CD4-positive, CD25-positive, alpha-beta regulatory T cell (primary cell): ENCODE measurements at regions not wholly inside any gene's neighbourhood (a gene's known extent, or its start where the extent isn't known, plus 50 kb on each side); places are given as distances from the start of the nearest gene placed in this dataset.

Source experiments
- ATAC-seq, 2 donors: fragments of 150-1000 bp; cut with Tn5 transposase; one replicate each; pipeline ENCODE4 v1.10.0; 2021; ENCODE audit warnings: low read depth in 2 of 2, moderate number of reproducible peaks in 2 of 2, moderate library complexity in 1 of 2
- DNase-seq, 3 donors: peaks; one replicate each; pipeline versions ENCODE4 v3.0.0 to v3.0.0-alpha.2; 2012 to 2022; ENCODE audit warnings: mixed read lengths in 1 of 3
- H3K27ac ChIP-seq: one replicate; pipeline ENCODE4 v1.7.0; 2013; ENCODE audit warnings: mild to moderate bottlenecking, low read length; ENCODE audit not compliant: insufficient read depth, poor library complexity, severe bottlenecking
- H3K27me3 ChIP-seq: one replicate; pipeline ENCODE4 v1.7.0; 2013; ENCODE audit warnings: low read length; ENCODE audit not compliant: control insufficient read depth, insufficient read depth
- H3K36me3 ChIP-seq: one replicate; pipeline ENCODE4 v1.7.0; 2013; ENCODE audit warnings: mild to moderate bottlenecking, low read length, moderate library complexity; ENCODE audit not compliant: control insufficient read depth, insufficient read depth
- H3K4me1 ChIP-seq: 2 replicates; pipeline ENCODE4 v1.7.0; 2013; ENCODE audit warnings: mild to moderate bottlenecking, low read length; ENCODE audit not compliant: insufficient read depth, control insufficient read depth, poor library complexity, severe bottlenecking
- H3K4me3 ChIP-seq: one replicate; pipeline ENCODE4 v1.7.0; 2013; ENCODE audit warnings: low read depth, mild to moderate bottlenecking, low read length, moderate library complexity
- H3K9me3 ChIP-seq, 2 experiments: 1 replicate in 1 of 2; 2 replicates in 1 of 2; pipeline ENCODE4 v1.7.0; 2013; ENCODE audit warnings: low read length in 2 of 2, mild to moderate bottlenecking in 1 of 2, moderate library complexity in 1 of 2; ENCODE audit not compliant: control insufficient read depth in 2 of 2
- H3K27ac Mint-ChIP-seq, 3 donors: one replicate each; pipeline ENCODE4 v1.8.0; 2020 to 2022; ENCODE audit warnings: mild to moderate bottlenecking in 3 of 3, mixed read lengths in 3 of 3, moderate library complexity in 2 of 3
- H3K27me3 Mint-ChIP-seq: one replicate; pipeline ENCODE4 v1.8.0; 2022; ENCODE audit warnings: mild to moderate bottlenecking, mixed read lengths
- H3K36me3 Mint-ChIP-seq: one replicate; pipeline ENCODE4 v1.8.0; 2020; ENCODE audit warnings: mixed read lengths
- H3K4me1 Mint-ChIP-seq, 4 donors: one replicate each; pipeline ENCODE4 v1.8.0; 2020 to 2022; ENCODE audit warnings: mixed read lengths in 4 of 4, mild to moderate bottlenecking in 1 of 4
- H3K4me3 Mint-ChIP-seq, 4 donors: one replicate each; pipeline ENCODE4 v1.8.0; 2020 to 2022; ENCODE audit warnings: mild to moderate bottlenecking in 4 of 4, mixed read lengths in 4 of 4, moderate library complexity in 3 of 4
- H3K9me3 Mint-ChIP-seq, 7 donors: one replicate each; pipeline ENCODE4 v1.8.0; 2020 to 2022; ENCODE audit warnings: mixed read lengths in 7 of 7, mild to moderate bottlenecking in 3 of 7, moderate library complexity in 2 of 7

DNA sequence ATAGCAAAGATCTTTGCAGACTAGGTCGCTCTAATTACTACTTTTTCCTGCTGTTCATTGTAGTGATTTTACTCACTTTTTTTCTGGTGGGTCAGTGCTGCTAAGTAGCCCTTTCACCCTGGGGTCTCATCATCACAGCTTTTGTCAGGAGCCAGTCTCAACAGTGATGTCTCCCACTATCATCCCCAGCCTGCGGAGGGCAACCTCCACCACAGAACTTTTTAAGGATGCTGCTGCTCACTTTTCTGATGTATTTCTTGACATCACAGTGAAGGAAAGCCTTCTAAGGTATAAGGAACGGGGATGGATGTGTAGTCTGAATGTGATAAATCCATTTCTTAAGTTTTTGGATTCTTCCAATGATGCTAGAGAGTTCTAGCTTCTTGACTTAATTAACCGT lies 242.5 kb upstream of the RIOK2 start:
- no peak overlapping the region for H3K27ac Mint-ChIP-seq
- DNase-seq, result peak in 2 of 3 donors; percentile 20 to 36

GRCh38 chr5:97427235-97427634 lies 244.2 kb upstream of the RIOK2 start:
- no peak for ATAC-seq
- H3K9me3 Mint-ChIP-seq, result peaks cover 0 to 1% (median 0%) of the 10 kb centered on the region in 7 donors

More for the DNA sequence above, 242.5 kb upstream of the RIOK2 start:
- H3K4me3 Mint-ChIP-seq, result no peak overlapping the region
- H3K4me1 Mint-ChIP-seq, result peaks cover 0 to 3% (median 0%) of the 10 kb centered on the region in 4 donors
- ATAC-seq, result peak; percentile 42 to 53
- no peak overlapping the region for H3K27ac ChIP-seq
- no peaks in the 10 kb centered on the region for H3K36me3 Mint-ChIP-seq
- peaks cover 0 to 2% of the 10 kb centered on the region in 2 experiments for H3K9me3 ChIP-seq
- no peaks in the 10 kb centered on the region for H3K27me3 ChIP-seq
- H3K4me3 ChIP-seq, result no peak overlapping the region
- H3K4me1 ChIP-seq, result no peaks in the 10 kb centered on the region
- no peaks in the 10 kb centered on the region for H3K36me3 ChIP-seq
- H3K27me3 Mint-ChIP-seq, result no peaks in the 10 kb centered on the region
- H3K9me3 Mint-ChIP-seq, result peaks cover 0 to 2% (median 0%) of the 10 kb centered on the region in 7 donors

GRCh38 chr5:97434021-97434420 lies 251.0 kb upstream of the RIOK2 start:
- H3K4me3 Mint-ChIP-seq, result no peak overlapping the region
- no peaks in the 10 kb centered on the region for H3K36me3 ChIP-seq
- no peaks in the 10 kb centered on the region for H3K36me3 Mint-ChIP-seq
- no peak overlapping the region for H3K27ac Mint-ChIP-seq
- no peak overlapping the region for H3K4me3 ChIP-seq
- no peaks in the 10 kb centered on the region for H3K4me1 ChIP-seq
- DNase-seq (no peak), ATAC-seq (no peak)
- H3K9me3 Mint-ChIP-seq, result peaks cover 0 to 2% (median 0%) of the 10 kb centered on the region in 7 donors
- no peaks in the 10 kb centered on the region for H3K27me3 ChIP-seq
- H3K27ac ChIP-seq, result no peak overlapping the region
- no peaks in the 10 kb centered on the region for H3K4me1 Mint-ChIP-seq
- H3K27me3 Mint-ChIP-seq, result no peaks in the 10 kb centered on the region
- H3K9me3 ChIP-seq, result no peaks in the 10 kb centered on the region

More at GRCh38 chr5:97427235-97427634, 244.2 kb upstream of the RIOK2 start:
- Histone ChIP-seq H3K9me3 (peaks cover 0 to 2% of the 10 kb centered on the region in 2 experiments), H3K36me3 (no peaks in the 10 kb centered on the region), H3K4me3 (no peak overlapping the region), H3K4me1 (no peaks in the 10 kb centered on the region), H3K27me3 (no peaks in the 10 kb centered on the region), H3K27ac (no peak overlapping the region)
- Mint-ChIP-seq H3K36me3 (no peaks in the 10 kb centered on the region), H3K4me1 (peaks cover 0 to 3% (median 0%) of the 10 kb centered on the region in 4 donors), H3K4me3 (no peak overlapping the region), H3K27ac (no peak overlapping the region), H3K27me3 (no peaks in the 10 kb centered on the region)
- DNase-seq, result no peak

- Mint-ChIP-seq H3K4me1 (no peaks in the 10 kb centered on the region), H3K27ac (no peak overlapping the region), H3K36me3 (no peaks in the 10 kb centered on the region), H3K27me3 (no peaks in the 10 kb centered on the region), H3K4me3 (no peak overlapping the region), H3K9me3 (peaks cover 0 to 3% (median 0%) of the 10 kb centered on the region in 7 donors)
- H3K4me1 ChIP-seq, result no peaks in the 10 kb centered on the region
- DNase-seq, result no peak
- H3K27me3 ChIP-seq, result no peaks in the 10 kb centered on the region
- H3K4me3 ChIP-seq, result no peak overlapping the region
- no peak for ATAC-seq
- no peak overlapping the region for H3K27ac ChIP-seq
- H3K36me3 ChIP-seq, result no peaks in the 10 kb centered on the region
- no peaks in the 10 kb centered on the region for H3K9me3 ChIP-seq
These were observed 253.4 kb upstream of the RIOK2 start for GRCh38 chr5:97436405-97436804.

DNA sequence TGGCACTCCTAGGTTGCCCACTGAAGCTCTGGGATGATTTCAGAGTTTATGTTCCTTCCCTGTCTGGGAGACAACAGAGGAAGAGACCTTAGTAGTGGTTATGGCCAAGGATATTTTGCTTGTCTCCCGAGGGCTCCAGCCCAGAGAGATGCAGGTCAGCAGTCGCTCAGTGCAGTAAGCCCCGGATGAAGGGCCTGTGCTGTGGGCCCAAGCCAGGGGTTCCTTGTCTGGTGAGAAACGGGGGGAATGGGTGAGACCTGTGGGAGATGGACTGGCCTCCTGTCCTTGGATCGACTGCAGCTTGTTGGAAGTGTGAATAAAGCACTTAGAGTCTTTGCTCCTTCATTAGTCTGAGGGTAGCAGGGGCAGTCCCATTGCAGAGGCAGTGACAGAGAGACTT lies 260.7 kb upstream of the RIOK2 start:
- Histone ChIP-seq H3K27ac (no peak overlapping the region), H3K4me3 (no peak overlapping the region), H3K36me3 (no peaks in the 10 kb centered on the region), H3K4me1 (no peaks in the 10 kb centered on the region), H3K27me3 (no peaks in the 10 kb centered on the region), H3K9me3 (peaks cover 2 to 3% of the 10 kb centered on the region in 2 experiments)
- no peak for DNase-seq
- no peak overlapping the region for H3K27ac Mint-ChIP-seq
- peaks cover 0 to 27% (median 7%) of the 10 kb centered on the region in 7 donors for H3K9me3 Mint-ChIP-seq
- H3K27me3 Mint-ChIP-seq, result no peaks in the 10 kb centered on the region
- H3K4me1 Mint-ChIP-seq, result no peaks in the 10 kb centered on the region
- H3K36me3 Mint-ChIP-seq, result no peaks in the 10 kb centered on the region
- no peak for ATAC-seq
- no peak overlapping the region for H3K4me3 Mint-ChIP-seq

DNA sequence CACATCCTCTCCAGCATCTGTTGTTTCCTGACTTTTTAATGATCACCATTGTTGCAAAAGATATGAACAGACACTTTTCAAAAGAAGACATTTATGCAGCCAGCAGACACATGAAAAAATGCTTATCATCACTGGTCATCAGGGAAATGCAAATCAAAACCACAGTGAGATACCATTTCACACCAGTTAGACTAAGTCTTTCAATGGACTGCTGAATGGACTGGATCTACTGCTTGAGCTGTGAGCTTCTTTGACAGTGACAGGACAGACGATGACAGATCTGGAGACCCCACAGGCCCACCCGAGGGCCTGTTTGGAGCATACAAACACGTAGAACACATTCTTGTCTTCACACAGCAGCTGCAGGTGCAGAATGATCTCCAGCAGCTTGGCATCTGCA lies 266.1 kb upstream of the RIOK2 start:
- no peaks in the 10 kb centered on the region for H3K36me3 ChIP-seq
- no peaks in the 10 kb centered on the region for H3K27me3 ChIP-seq
- Mint-ChIP-seq H3K36me3 (no peaks in the 10 kb centered on the region), H3K4me1 (no peaks in the 10 kb centered on the region), H3K27ac (no peak overlapping the region), H3K27me3 (no peaks in the 10 kb centered on the region), H3K4me3 (no peak overlapping the region), H3K9me3 (peaks cover 0 to 13% (median 3%) of the 10 kb centered on the region in 7 donors)
- no peak for ATAC-seq
- no peak for DNase-seq
- H3K27ac ChIP-seq, result no peak overlapping the region
- H3K4me1 ChIP-seq, result no peaks in the 10 kb centered on the region
- no peaks in the 10 kb centered on the region for H3K9me3 ChIP-seq
- H3K4me3 ChIP-seq, result no peak overlapping the region

DNA sequence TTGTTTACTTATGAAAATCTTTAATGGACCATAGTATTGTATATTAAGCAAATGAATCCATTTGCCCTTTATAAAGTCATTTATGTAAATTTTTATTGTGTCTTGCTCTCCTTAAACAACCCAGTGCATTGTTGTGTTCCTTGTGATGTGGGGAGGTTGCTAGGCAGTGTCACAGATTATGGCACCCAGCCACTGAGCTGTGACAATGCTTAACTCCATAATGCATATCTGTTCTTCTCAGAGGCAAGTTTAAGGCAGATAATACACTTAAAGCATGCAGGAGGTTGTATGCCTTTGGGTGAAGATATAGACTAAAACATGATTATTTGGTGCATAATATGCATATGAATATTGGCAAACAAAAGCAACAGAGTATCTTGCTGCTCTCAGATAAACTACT lies 269.6 kb upstream of the RIOK2 start:
- Histone ChIP-seq H3K27me3 (no peaks in the 10 kb centered on the region), H3K36me3 (no peaks in the 10 kb centered on the region), H3K4me3 (no peak overlapping the region), H3K4me1 (no peaks in the 10 kb centered on the region), H3K27ac (no peak overlapping the region), H3K9me3 (no peaks in the 10 kb centered on the region)
- H3K9me3 Mint-ChIP-seq, result peaks cover 0 to 3% (median 0%) of the 10 kb centered on the region in 7 donors
- no peak overlapping the region for H3K4me3 Mint-ChIP-seq
- H3K27me3 Mint-ChIP-seq, result no peaks in the 10 kb centered on the region
- H3K36me3 Mint-ChIP-seq, result no peaks in the 10 kb centered on the region
- DNase-seq (no peak), ATAC-seq (no peak)
- no peaks in the 10 kb centered on the region for H3K4me1 Mint-ChIP-seq
- H3K27ac Mint-ChIP-seq, result no peak overlapping the region

DNA sequence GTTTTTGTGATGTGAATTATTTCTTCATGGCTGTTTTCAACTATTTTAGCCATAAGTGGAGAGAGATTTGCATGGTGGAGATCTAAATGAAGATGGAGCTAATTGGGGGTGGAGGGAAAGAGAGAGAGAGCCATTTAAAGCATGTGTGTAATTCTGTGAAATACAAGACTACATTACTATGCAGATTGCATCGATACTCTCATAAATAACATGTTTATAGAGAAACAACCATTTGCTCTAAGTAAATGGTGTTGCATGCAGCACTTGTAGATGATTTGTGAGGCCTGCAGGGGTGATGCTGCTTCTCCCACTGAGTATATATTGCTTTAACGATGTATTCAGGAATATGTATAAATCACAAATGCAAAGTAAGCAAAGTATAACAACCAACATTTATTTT lies 270.2 kb upstream of the RIOK2 start:
- no peak for DNase-seq
- H3K36me3 Mint-ChIP-seq, result no peaks in the 10 kb centered on the region

More for the DNA sequence above, 270.2 kb upstream of the RIOK2 start:
- Mint-ChIP-seq H3K4me3 (no peak overlapping the region), H3K4me1 (no peaks in the 10 kb centered on the region), H3K27me3 (no peaks in the 10 kb centered on the region), H3K9me3 (peaks cover 0 to 3% (median 0%) of the 10 kb centered on the region in 7 donors), H3K27ac (no peak overlapping the region)
- no peak overlapping the region for H3K27ac ChIP-seq
- H3K4me1 ChIP-seq, result no peaks in the 10 kb centered on the region
- no peak overlapping the region for H3K4me3 ChIP-seq
- no peaks in the 10 kb centered on the region for H3K36me3 ChIP-seq
- H3K27me3 ChIP-seq, result no peaks in the 10 kb centered on the region
- no peaks in the 10 kb centered on the region for H3K9me3 ChIP-seq
- ATAC-seq, result no peak
